Stimulated activated CD8-positive, alpha-beta memory T cell treated with anti-CD3 and anti-CD28 coated beads, Interleukin-7, amount 100 ng/mL, for 1 hour (primary cell): ENCODE measurements at regions not wholly inside any gene's neighbourhood (a gene's known extent, or its start where the extent isn't known, plus 50 kb on each side); places are given as distances from the start of the nearest gene placed in this dataset.

Experiments
- DNase-seq, 2 donors: peaks; one replicate each; pipeline ENCODE4 v3.0.0-alpha.2; 2020; ENCODE audit warnings: low read depth in 2 of 2

GRCh38 chr15:93283854-93284253 lies 194.8 kb upstream of the RGMA start:
- DNase-seq, result no peak

GRCh38 chr15:93282808-93283207 lies 193.8 kb upstream of the RGMA start:
- DNase-seq, result no peak

- DNase-seq, result no peak
Observed at GRCh38 chr15:93278783-93279182, 189.8 kb upstream of the RGMA start.

GRCh38 chr15:93278006-93278405 lies 189.0 kb upstream of the RGMA start:
- DNase-seq, result no peak

- no peak for DNase-seq
Observed at GRCh38 chr15:93274257-93274656, 185.2 kb upstream of the RGMA start.

- DNase-seq, result no peak
Observed at GRCh38 chr15:93271871-93272270, 182.9 kb upstream of the RGMA start.

- no peak for DNase-seq
Observed at GRCh38 chr15:93270937-93271467, 182.0 kb upstream of the RGMA start.

DNA sequence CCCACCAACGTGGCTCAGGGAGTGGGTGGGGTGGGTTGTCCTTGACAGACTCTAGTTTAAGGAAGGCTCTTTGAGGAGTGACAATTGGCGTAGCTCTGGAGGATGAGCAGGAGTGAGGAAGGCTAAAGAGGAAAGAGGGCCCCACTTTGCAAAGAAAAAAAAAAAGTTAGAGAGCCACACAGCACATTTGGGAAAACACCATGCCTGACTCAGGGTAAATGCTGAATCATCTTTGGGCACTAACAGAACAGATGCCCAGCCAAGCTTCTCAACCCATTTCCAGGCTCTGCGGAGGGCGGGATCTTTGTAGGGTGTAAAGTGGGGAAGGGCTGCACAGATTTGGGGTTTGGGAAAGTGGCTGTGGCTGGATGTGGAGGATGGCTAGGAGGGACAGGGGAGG lies 179.1 kb upstream of the RGMA start:
- no peak for DNase-seq

DNA sequence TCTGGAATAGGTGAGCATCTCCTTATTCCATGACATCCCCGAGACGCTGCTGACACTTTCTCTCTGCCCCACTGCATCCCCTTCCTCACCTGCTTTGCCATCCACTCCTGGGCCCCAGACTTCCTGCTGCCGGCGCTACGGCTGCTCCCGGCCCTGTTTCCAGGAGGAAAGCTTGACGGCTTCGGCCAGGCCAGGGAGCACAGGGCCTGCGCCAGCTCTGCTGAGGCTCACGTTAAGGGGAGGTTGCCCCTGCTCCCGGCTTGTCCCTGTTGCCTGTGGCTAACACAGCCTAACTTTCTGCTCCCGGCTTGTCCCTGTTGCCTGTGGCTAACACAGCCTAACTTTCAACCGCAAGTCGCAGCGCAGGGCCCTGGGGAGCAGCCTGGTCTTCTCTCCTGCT lies 177.3 kb upstream of the RGMA start:
- no peak for DNase-seq

GRCh38 chr15:93265111-93265556 lies 176.1 kb upstream of the RGMA start:
- no peak for DNase-seq

DNA sequence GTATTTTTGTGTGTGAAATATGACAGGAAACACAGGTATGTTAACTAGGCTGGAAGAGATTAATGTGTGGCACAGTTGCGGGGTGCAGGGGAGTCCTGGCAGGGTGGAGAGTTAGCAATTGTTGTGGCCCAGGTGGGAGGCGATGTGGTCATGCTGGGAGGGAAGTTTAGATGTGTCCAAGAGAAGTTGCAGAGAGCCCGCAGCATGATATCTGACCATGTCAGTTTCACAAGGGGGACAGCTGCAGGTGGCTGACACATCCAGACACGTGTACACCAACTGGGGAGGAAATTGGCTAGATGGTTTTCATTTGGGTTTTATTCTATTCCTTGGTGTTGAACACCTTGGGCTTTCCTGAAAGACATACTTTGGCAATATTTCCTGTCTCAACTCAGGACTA lies 172.8 kb upstream of the RGMA start:
- no peak for DNase-seq

DNA sequence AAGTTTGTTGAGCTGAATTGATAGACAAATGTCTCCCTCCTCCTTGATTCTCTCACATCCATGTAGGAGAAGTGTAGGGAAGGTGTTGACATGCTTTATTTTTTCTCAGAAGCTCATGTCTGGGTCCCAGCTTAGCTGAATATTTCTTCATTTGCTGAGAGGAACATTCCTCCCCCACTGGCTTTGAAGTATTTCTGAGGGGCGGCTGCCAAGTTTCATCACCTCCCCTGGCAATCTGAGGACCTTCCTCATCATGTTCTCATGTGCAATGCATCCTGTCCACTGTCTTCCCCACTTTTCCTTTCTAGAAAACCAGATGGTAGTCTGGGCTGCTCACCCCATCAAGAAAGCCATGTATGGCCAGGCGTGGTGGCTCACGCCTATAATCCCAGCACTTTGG lies 168.9 kb upstream of the RGMA start:
- DNase-seq, result no peak

DNA sequence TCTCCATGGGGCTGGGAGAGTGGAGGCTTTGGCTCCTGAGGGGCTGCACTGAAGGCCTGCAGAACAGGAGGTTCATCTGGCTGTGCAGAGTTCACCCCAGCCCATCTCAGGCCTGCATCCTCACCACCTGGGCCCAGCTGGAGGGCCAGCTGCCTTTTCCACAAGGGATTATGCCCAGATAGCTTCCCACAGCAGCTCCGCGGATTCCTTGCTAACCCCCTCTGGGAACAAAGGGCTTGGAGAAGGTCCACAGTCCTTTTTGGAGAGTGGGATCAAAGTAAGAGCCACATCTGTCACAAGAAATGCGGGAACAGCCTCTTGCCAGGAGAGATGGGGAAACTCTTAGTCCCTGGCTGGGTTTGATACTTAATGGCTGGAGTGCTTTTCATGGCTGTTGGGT lies 164.7 kb upstream of the RGMA start:
- no peak for DNase-seq

DNA sequence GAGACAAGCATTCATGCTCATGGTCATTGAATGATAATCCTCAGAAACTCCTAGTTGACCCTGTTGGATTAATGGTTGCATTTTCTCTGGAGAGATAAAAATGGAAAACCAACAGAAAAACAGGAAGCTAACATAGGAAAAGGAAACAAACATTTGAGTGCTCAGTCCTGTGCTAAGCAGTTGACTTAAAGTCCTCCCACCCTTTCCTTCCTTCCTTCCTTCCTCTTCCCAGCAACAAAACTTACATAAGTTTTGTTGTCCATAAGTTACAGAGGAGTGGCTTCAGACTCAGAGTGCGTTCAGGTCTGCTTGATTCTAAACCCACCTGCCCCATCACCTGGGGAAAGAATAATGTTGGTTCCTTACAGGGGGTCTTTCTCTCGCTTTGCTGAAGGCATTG lies 163.8 kb upstream of the RGMA start:
- no peak for DNase-seq

- DNase-seq, result no peak
Observed at GRCh38 chr15:93250950-93251349, 161.9 kb upstream of the RGMA start.

DNA sequence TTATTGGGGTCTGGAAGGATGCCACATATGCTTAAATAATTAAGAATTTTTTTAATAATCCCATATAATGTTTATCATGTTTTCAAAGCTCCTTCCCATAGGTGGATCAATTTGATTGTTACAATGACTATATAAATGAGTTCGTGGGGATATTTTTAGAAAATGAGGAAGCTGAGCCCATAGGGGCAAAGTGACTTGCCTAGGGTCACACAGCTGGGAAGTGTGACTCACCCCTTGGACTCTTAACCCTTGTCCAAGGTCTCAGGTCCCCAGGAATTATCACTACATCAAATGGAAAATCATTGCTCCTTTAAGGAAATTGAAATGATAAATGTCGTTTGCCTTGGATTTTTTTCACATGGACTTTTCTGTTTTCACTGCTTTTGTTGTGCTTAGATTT lies 161.2 kb upstream of the RGMA start:
- no peak for DNase-seq

- DNase-seq, result no peak
Observed at GRCh38 chr15:93249623-93250022, 160.6 kb upstream of the RGMA start.

DNA sequence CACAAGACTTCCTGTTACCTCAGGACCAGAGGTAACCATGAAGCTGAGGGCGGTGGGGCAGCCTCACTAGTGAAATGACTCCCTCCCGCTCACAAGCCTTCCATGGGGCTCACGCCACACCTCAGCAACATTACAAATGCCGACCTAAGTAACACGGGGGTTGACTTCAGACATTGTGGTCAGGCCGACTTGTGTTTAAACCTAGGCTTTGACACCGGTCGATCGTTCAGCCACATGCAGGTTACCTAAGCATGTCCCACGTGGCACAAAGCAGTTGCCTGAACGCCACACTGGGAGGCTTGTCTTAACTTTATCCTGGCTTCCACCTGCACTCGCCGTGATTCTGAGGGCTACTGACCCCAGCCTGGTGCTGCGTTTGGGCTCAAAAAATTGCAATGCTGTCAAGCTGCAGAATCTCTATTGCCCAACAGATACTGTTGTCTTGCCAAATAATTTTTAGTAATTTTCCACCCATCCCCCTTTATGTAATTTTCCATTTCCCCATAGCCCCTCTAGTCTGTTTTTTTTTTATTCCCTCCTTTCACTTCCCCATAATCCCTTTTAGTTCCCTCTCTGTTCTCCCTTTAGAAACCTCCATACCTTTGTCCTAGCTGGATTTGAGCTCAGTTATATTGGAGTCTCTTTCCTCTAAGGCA lies 158.6 kb upstream of the RGMA start:
- DNase-seq, result no peak

- DNase-seq, result no peak
Observed at GRCh38 chr15:93246266-93247242, 157.5 kb upstream of the RGMA start.

DNA sequence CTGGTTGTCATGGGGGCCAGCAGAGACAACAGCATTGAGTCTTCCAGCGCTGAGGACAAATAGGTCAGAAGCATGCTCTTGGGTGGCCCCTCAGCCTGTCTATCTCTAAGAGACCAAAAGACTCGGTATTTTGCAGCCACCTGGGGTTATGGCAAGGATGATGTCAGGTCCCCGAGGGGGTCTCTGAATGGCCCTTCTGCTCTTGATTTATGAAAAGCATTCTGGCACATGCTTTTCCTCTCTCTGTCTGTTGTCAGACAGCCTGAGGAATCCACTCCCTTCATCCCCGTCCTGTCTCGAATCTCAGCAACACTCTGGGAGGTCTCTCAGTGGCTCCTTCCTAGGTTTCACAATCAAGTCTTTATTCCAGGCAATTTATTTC lies 156.6 kb upstream of the RGMA start:
- DNase-seq, result no peak

DNA sequence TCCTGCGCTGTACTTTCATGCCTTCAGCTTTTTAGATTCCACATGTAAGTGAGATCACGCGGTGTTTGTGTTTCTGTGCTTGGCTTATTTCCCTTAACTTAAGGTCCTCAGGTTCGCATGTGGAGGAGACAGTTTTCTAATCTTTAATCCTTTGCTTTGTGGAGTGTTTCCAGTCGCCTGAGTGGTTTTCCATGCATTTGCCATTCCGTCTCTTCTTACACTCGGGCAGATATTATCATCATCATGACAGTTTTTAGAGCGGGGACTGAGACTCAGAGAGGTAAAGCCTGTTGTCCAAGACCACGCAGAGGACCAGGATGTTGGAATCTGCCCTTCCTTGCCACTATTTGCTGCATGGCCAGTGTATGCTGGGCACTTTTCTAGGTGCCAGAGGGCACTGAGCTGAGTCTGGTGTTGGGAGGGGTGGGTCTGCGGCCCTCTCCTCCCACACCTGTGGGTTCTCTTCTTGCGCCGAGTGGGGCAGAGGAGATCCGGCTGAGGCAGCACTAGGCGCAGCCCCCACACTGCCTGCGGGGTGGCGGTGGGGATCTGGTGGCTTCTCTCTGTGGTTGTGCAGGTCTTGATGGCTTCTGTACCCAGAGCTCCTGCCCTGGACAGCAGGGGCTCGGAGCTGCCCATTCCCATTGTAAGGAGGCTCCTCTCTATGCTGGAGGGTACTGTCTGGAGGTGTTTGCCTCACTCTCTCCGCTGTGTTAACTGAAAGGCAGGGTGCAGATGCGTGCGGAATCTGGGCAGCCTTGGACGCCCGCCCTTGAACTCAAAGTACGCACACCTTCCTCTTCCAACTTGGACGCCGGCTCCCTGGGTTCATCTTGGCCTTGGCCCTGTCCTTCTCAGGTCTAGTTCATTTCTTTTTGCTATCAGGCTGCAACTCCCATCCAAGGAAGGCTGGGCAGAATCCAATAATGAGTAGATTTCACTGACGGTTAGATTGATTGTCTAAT lies 156.0 kb upstream of the RGMA start:
- DNase-seq, result no peak

GRCh38 chr15:93243573-93243972 lies 154.6 kb upstream of the RGMA start:
- DNase-seq, result no peak
